ENCODE measurements at regions not wholly inside any gene's neighbourhood (a gene's known extent, or its start where the extent isn't known, plus 50 kb on each side); places are given as distances from the start of the nearest gene placed in this dataset.

- TF ChIP-seq CBX8 (IDR thresholded peaks at IDR 0.05; ENCODE audit: borderline replicate concordance, extremely low read depth, low read depth, low read length, poor library complexity, severe bottlenecking) = no peak
- no peak for TF ChIP-seq SRF (CRISPR knock-in tag; IDR thresholded peaks at IDR 0.05)
- TF ChIP-seq ARID3A (IDR thresholded peaks at IDR 0.05; ENCODE audit: borderline replicate concordance, low read depth, low read length) = no peak
- TF ChIP-seq HCFC1 (IDR thresholded peaks at IDR 0.05; ENCODE audit: low read depth, low read length) = no peak
- TF ChIP-seq ZNF282 (CRISPR knock-in tag; IDR thresholded peaks at IDR 0.05) = no peak
- TF ChIP-seq CTCF (IDR thresholded peaks at IDR 0.05 in 2 of 3, conservative IDR thresholded peaks at IDR 0.05 in 1 of 3; ENCODE audit: insufficient read depth in 2 of 3, low read depth in 1 of 3, low read length in 3 of 3) = no peak
- TF ChIP-seq CHD1 (IDR thresholded peaks at IDR 0.05; ENCODE audit: low read length) = no peak
- TF ChIP-seq NKRF (IDR thresholded peaks at IDR 0.05; ENCODE audit: borderline replicate concordance) = no peak
- no peak for TF ChIP-seq TEAD1 (CRISPR knock-in tag; IDR thresholded peaks at IDR 0.05)
- no peak for TF ChIP-seq ZNF699 (CRISPR knock-in tag; IDR thresholded peaks at IDR 0.05; ENCODE audit: insufficient replicate concordance)
- TF ChIP-seq ELK1 (CRISPR knock-in tag; IDR thresholded peaks at IDR 0.05) = no peak
- no peak for TF ChIP-seq YBX1 (IDR thresholded peaks at IDR 0.05)
- TF ChIP-seq POLR2A (conservative IDR thresholded peaks at IDR 0.05) = no peak
- no peak for TF ChIP-seq ZNF586 (CRISPR knock-in tag; conservative IDR thresholded peaks at IDR 0.05)
Measured at GRCh38 chr18:76234676-76235060, 260.4 kb downstream of the ZNF516 start.

Measured in K562 (cell line).